ENCODE measurements at regions not wholly inside any gene's neighbourhood (a gene's known extent, or its start where the extent isn't known, plus 50 kb on each side); places are given as distances from the start of the nearest gene placed in this dataset.

- no peak for TF ChIP-seq CTCF (IDR thresholded peaks at IDR 0.05; ENCODE audit: low read depth, low read length)
- DNase-seq (ENCODE audit: extremely low read depth, low read depth) = no peak
These were observed 422.6 kb upstream of the CD180 start for GRCh38 chr5:67619235-67619634.

- DNase-seq (ENCODE audit: extremely low read depth, low read depth) = no peak
- no peak for TF ChIP-seq CTCF (IDR thresholded peaks at IDR 0.05; ENCODE audit: low read depth, low read length)
These were observed 420.5 kb upstream of the CD180 start for GRCh38 chr5:67617051-67617450.

- no peak for DNase-seq (ENCODE audit: extremely low read depth, low read depth)
- TF ChIP-seq CTCF (IDR thresholded peaks at IDR 0.05; ENCODE audit: low read depth, low read length) = no peak
These were observed 416.4 kb upstream of the CD180 start for GRCh38 chr5:67612961-67613360.

GRCh38 chr5:67610186-67610912 is 413.8 kb upstream of the CD180 start:
- no peak for DNase-seq (ENCODE audit: extremely low read depth, low read depth)
- no peak for TF ChIP-seq CTCF (IDR thresholded peaks at IDR 0.05; ENCODE audit: low read depth, low read length)

GRCh38 chr5:67607958-67608357 is 411.4 kb upstream of the CD180 start:
- no peak for TF ChIP-seq CTCF (IDR thresholded peaks at IDR 0.05; ENCODE audit: low read depth, low read length)
- DNase-seq (ENCODE audit: extremely low read depth, low read depth) = no peak

- no peak for DNase-seq (ENCODE audit: extremely low read depth, low read depth)
- TF ChIP-seq CTCF (IDR thresholded peaks at IDR 0.05; ENCODE audit: low read depth, low read length) = no peak
These were observed 410.0 kb upstream of the CD180 start for GRCh38 chr5:67606586-67606947.

- TF ChIP-seq CTCF (IDR thresholded peaks at IDR 0.05; ENCODE audit: low read depth, low read length) = no peak
- no peak for DNase-seq (ENCODE audit: extremely low read depth, low read depth)
These were observed 409.4 kb upstream of the CD180 start for GRCh38 chr5:67605730-67606585.

Data from AG09319 (cell line).